SH-SY5Y (cell line): ENCODE measurements at regions not wholly inside any gene's neighbourhood (a gene's known extent, or its start where the extent isn't known, plus 50 kb on each side); places are given as distances from the start of the nearest gene placed in this dataset.

Experiments
- GATA2 ChIP-seq: IDR thresholded peaks from 2 replicates; pipeline ENCODE4 v1.6.1; 2011; ENCODE audit warnings: mild to moderate bottlenecking, low read depth, low read length
- GATA3 ChIP-seq: IDR thresholded peaks from 2 replicates; pipeline ENCODE4 v1.6.1; 2011; ENCODE audit warnings: low read depth, mild to moderate bottlenecking, low read length, moderate library complexity

GRCh38 chr4:63171341-63171740 is 1237.9 kb downstream of the TECRL start:
- TF ChIP-seq GATA2 (no peak), GATA3 (no peak)
